ENCODE measurements at regions not wholly inside any gene's neighbourhood (a gene's known extent, or its start where the extent isn't known, plus 50 kb on each side); places are given as distances from the start of the nearest gene placed in this dataset.

GRCh38 chr5:2201011-2201410, 318.3 kb upstream of the IRX4 start:
- DNase-seq (ENCODE audit: low read depth in 3 of 3, low spot score in 2 of 3): no peak

- DNase-seq (ENCODE audit: low read depth in 3 of 3, low spot score in 2 of 3): no peak
Measured at GRCh38 chr5:2200261-2200950, 317.7 kb upstream of the IRX4 start.

GRCh38 chr5:2199697-2200096, 317.0 kb upstream of the IRX4 start:
- DNase-seq (ENCODE audit: low read depth in 3 of 3, low spot score in 2 of 3): no peak

GRCh38 chr5:2196989-2197619, 314.4 kb upstream of the IRX4 start:
- DNase-seq (ENCODE audit: low read depth in 3 of 3, low spot score in 2 of 3): no peak

- no peak for DNase-seq (ENCODE audit: low read depth in 3 of 3, low spot score in 2 of 3)
Measured at GRCh38 chr5:2196416-2196815, 313.7 kb upstream of the IRX4 start.

GRCh38 chr5:2194949-2195348, 312.2 kb upstream of the IRX4 start:
- DNase-seq (ENCODE audit: low read depth in 3 of 3, low spot score in 2 of 3): no peak

GRCh38 chr5:2194236-2194555, 311.5 kb upstream of the IRX4 start:
- no peak for DNase-seq (ENCODE audit: low read depth in 3 of 3, low spot score in 2 of 3)

- no peak for DNase-seq (ENCODE audit: low read depth in 3 of 3, low spot score in 2 of 3)
Measured at GRCh38 chr5:2193542-2194235, 311.0 kb upstream of the IRX4 start.

- DNase-seq (ENCODE audit: low read depth in 3 of 3, low spot score in 2 of 3): no peak
Measured at GRCh38 chr5:2193142-2193541, 310.4 kb upstream of the IRX4 start.

GRCh38 chr5:2192496-2192895, 309.8 kb upstream of the IRX4 start:
- DNase-seq (ENCODE audit: low read depth in 3 of 3, low spot score in 2 of 3): no peak

- no peak for DNase-seq (ENCODE audit: low read depth in 3 of 3, low spot score in 2 of 3)
Measured at GRCh38 chr5:2191972-2192371, 309.2 kb upstream of the IRX4 start.

GRCh38 chr5:2190549-2190948, 307.8 kb upstream of the IRX4 start:
- DNase-seq (ENCODE audit: low read depth in 3 of 3, low spot score in 2 of 3): no peak

GRCh38 chr5:2188661-2189060, 305.9 kb upstream of the IRX4 start:
- no peak for DNase-seq (ENCODE audit: low read depth in 3 of 3, low spot score in 2 of 3)

- DNase-seq (ENCODE audit: low read depth in 3 of 3, low spot score in 2 of 3): no peak
Measured at GRCh38 chr5:2188137-2188536, 305.4 kb upstream of the IRX4 start.

- DNase-seq (ENCODE audit: low read depth in 3 of 3, low spot score in 2 of 3): no peak
Measured at GRCh38 chr5:2187687-2188086, 305.0 kb upstream of the IRX4 start.

GRCh38 chr5:2187156-2187555, 304.4 kb upstream of the IRX4 start:
- no peak for DNase-seq (ENCODE audit: low read depth in 3 of 3, low spot score in 2 of 3)

- no peak for DNase-seq (ENCODE audit: low read depth in 3 of 3, low spot score in 2 of 3)
Measured at GRCh38 chr5:2186472-2187015, 303.8 kb upstream of the IRX4 start.

GRCh38 chr5:2185646-2186471, 303.1 kb upstream of the IRX4 start:
- DNase-seq (ENCODE audit: low read depth in 3 of 3, low spot score in 2 of 3): no peak

- DNase-seq (ENCODE audit: low read depth in 3 of 3, low spot score in 2 of 3): no peak
Measured at GRCh38 chr5:2184563-2185540, 302.1 kb upstream of the IRX4 start.

- no peak for DNase-seq (ENCODE audit: low read depth in 3 of 3, low spot score in 2 of 3)
Measured at GRCh38 chr5:2184026-2184366, 301.3 kb upstream of the IRX4 start.
